T-helper 22 cell (primary cell): ENCODE measurements at regions not wholly inside any gene's neighbourhood (a gene's known extent, or its start where the extent isn't known, plus 50 kb on each side); places are given as distances from the start of the nearest gene placed in this dataset.

Experiments
- DNase-seq: peaks from one replicate; pipeline ENCODE4 v3.0.0-alpha.2; 2020; ENCODE audit warnings: low read depth

DNA sequence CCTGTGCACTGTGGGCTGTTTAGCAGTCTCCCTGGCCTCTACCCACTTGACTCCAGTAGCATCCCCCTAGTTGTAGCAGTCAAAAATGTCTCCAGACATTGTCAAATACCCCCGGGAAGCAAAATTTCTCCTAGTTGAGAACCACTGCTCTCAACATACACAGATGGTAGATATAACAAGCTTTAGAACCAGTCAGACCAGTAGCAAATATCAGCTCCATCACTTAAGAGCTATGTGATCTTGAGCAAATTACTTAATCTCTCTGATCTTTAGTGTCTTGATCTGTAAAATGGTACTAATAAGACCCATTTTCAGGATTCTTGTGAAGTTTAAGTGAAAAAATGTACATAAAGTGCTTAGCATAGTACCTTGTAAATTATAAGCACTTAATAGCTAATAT, 96.2 kb downstream of the DUSP6 start:
- DNase-seq = no peak

DNA sequence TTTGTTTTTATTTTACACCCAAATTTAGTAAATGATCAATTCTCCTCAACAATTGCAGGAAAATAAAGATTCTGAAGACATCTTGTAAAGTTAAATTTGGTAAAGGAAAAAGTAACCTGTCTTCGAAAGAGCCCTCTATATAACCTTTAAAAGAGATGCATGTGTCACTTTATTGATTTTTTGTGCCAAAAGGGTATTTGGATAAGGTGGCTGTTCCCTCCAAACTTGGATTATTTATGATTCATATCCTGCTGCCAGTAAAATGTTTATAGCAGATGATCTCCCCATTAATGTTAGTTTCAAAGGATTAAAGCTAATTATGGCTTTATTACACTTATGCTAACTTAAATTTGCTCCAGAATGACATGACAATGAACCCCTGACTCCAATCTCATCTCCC, 98.8 kb downstream of the DUSP6 start:
- DNase-seq = no peak

DNA sequence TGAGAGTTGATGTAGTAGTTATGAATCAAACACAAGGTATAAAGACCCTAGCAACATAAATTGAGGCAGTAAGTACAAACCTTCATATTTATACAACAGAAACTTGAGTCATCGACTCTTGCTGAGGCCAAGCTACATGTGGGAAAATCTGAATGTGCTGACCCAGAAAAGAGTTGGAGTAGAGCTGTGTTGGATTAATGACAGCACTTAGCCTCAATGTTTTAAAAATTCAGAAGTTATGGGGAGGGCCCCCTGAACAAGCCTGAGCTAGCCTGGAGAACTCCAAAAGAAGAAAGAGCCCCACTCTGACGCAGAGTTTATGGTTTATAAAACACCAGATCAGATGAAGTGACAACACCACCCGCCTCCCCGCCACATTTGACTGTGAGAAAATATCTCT, 100.0 kb downstream of the DUSP6 start:
- DNase-seq = no peak

DNA sequence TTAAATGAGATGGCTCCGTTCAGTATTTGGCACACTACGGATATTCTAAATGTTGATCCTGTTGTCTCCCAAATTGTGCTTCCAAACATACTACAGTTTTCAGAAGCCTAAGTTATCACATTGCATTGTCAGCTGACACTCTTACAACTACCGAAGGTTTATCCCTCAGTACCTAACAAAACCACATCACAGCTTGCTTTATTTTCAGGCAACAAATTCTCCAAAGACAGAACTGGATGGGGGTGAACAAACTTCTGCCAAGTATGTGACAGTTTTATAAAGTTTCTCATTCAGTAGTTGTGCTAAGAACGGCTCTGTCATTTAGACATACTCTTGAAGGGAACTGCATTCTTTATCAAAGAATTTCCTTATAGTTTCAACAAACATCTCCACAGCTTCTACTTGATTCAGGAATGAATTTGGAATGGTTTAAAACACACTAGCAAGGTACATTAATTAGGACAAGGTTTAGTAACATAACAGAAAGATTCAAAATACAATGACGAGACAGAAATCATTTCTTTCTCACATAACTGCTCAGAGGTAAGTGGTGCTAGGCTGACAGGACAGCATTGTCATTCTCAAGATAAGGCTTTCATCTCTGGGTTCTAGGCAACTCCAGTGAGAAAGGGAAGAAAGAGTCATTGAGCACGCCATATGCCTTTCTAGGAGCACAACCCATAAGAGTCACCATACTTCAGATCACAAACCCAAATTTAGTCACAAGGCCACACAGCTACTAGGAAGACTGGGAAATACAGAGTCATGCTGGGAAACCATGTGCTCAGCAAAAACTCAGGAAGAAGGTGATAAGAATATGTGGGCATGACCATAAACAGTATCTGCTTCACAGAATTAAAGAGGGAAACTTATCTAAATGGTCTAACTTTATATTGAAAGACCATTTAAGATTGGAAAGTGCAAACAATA, 100.7 kb downstream of the DUSP6 start:
- no peak for DNase-seq

DNA sequence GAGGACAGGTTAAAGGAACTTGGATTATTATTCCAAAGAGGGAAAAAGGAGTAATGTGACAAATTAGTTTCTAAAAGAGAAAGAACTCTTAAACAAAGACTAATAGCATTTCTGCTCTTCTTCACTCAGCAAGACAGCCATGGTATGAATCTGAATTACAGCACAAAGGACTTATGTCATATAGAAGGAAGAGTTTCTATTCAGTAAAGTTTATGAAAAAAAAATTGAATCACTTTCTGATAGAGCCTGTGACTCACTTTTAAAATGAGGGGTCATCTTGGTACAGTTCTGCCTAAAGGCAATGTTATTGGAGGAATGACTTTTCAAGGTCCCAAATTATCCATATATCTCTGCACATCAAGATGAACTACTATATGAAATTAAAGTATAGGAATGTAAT, 101.7 kb downstream of the DUSP6 start:
- no peak for DNase-seq

DNA sequence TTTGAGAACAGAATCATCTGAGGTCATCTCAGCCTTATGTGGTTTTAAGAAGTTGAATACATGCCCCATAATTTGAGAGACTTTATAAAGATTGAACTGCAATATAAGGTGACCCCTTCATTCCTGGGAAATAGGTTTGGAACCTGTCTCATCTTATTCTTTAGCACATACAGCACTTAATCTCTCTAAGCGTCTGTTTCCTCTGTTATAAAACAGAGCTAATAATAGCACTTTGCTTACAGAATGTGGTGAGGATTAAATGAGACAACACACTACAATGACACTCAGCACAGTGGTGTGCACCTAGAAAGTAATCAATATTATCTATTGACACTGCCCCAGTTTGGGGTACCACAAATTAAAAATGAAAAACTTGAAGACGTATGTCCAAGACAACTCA, 102.1 kb downstream of the DUSP6 start:
- no peak for DNase-seq

DNA sequence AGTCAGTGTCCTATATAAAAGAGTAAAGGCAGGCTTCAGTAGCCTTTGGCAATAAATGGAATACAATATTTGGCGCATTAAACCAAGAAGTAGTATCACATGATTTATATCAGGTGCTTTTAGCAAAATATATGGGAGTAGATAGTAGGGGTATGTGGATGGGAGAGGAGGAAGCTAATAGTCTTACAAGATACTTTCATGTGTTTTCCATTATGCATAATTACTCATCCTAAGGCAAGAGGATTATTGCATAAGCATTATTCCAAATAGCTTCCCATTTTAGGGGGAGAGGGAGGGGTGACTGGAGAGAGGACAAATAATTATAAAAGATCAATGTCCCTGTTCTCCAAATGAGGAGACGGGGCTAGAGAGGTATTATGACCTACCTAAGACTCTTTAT, 104.3 kb downstream of the DUSP6 start:
- no peak for DNase-seq

DNA sequence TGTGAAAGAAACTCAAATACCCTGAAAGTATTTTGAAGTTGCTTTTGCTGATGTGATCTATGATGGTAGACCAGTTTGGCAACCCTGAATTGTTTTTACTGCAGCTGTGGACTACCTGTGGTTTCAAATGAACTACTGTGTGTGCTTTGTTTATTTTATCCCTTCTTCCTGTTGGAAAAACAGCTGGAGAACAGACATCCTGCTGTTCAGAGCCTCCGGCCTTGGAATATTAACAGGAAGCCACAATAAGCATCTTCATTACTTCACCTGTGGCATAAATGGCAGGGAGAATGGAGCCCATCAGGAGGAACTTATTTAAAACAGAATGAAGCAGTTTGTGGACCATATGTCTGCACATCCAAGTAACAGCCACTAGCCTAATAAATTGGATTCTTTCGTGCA, 104.8 kb downstream of the DUSP6 start:
- no peak for DNase-seq

DNA sequence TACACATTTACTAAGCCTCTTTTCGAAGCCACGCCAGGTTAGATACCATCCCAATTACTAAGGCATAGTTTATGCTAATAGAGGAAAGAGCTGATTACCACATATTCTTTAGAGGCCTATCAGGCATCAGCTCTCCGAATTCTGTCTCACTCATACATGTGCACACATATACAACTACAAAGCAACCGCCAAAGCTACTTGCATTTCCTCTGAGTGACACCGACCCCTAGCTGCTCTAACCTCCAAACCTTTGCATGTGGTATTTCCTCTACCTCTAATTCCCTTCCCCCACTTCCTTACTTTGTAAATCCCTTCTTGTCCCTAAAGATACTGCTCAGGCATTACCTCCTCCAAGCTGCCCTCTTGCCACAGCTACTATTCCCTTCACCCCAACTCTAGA, 107.2 kb downstream of the DUSP6 start:
- DNase-seq = peak; percentile 31

DNA sequence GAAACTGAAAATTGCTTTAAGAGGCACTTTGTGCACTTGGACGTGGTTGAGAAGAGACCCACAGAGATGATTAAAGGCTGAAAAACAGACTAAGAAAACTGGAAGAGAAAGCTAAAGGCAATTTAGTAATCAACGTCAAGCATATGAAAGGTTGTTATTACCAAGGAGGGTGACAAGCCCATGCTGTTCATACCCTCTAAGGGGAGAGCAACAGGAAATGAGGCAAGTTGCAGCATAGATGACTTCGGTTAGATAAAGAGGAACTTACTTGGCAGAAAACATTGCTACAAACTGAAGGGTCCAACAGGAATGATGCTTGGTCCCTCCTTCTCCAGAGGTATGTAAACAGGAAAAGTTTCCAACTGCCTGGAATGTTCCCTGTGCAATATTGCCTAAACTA, 107.8 kb downstream of the DUSP6 start:
- DNase-seq = no peak

DNA sequence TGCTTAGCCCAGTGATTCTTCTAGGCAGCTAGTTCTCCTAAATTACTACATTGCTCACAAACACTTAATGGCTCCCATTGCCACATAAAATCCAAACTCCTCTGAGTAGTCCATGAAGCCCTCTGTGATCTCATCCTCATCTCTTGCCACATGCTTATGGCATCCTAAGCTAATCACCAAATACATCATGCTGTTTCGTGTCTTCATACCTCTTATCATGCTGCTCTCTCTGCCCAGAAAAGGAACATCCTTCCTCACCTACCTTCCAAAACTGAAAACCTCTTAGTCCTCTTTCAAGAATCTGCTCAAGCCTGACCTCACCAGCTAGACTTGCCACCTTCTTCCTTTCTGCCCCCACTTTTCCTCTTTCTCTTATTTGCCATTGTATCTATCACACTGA, 108.5 kb downstream of the DUSP6 start:
- DNase-seq = no peak

DNA sequence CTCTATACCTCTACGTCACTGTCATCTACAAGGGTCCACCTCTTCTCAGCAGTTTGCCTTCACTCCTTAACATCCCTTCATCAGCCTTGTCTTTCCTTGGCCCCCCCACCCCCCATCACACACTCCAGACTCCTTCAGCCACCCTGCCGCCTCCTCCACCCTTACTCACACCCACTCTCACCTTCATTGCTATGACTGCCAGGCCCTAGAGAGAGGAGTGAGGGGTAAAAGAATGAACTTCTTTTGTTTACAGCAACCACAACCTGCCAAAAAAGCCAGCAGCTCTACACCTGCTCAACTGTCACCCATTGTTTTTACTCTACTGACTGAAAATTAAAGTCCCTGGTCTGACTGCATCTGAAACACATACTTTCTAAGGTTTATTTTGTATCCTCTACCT, 112.8 kb downstream of the DUSP6 start:
- DNase-seq = no peak

DNA sequence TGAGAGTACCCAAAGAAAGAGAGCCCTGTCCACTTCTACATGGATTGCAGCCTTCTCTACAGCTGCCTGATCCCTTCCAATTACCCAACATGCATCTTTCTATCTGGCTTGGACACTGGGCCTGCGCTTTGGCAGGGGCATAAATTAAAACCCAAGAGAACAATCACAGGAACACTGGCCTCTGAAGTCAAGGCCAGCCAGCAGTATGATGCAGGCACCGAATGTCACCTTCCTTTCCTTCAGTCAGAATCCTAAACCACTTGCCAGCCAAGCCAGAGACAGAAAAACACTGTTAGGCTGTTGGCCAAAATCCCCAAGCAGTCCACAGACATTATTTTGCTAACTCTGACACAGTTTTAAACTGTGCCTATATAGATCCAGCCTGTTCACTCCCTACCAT, 113.7 kb downstream of the DUSP6 start:
- DNase-seq = no peak

DNA sequence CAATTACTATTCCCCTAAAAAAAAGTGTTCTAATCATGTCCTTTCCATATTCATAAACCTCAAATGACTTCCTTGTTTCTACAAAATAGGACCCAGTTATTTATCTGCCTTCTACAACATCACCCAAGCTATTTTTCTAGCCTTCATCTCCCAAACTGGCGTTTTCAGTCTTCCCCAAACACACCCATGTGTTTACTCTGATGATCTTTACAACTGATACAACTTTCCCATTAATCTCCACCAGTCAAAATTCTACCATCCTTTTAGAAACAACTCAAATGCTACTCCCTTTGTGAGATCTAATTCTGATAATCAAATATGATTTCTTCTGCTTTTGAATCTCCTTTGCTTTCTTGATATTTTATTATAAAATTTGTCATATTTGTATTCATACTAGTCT, 114.5 kb downstream of the DUSP6 start:
- DNase-seq = no peak

DNA sequence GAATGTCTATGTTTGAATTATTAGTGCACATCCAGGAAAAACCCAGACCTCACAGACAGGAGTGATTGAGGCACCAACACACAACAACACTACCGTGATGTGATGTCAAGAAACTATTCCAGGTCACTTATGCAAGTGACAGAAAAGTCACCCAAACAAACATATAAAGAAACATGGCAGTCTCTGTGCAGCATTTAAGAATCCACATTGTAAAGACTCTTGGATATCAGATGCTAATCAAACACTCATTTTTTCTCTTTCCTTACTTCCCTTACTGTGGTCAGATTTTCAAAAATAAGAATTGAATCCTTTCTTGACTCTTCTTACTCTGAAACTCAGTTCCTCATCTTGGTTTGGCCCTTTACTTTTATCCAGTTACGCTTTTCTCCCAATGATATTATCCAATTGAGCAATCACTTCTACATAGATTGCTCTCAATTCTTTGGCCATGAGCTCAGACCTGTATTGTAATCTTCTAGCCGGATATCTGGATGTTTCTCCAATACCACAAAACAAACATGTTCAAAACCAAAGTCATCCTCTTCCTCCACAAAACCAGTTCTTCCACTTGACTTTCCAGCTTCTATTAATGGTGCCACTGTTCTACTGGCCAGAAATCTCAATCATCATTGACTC, 115.4 kb downstream of the DUSP6 start:
- DNase-seq = no peak

DNA sequence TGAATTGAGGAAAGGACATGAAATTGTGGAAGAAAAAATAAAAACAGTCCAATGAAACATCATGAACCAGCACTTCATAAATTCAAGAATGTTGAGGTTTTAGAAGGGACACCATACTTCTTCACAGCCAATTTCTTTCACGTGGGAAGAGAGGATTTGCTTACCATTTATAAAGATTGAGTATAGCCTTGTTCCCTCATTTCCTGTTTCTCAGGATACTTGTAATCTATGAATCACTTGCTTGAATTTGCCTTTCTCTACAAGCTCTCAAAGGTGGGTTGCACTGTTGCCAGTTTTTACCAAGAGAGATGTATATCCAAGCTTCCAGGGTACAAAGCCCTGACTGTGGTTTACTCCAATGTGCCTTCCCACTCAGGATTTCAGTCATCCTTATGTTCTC, 116.1 kb downstream of the DUSP6 start:
- DNase-seq = no peak

DNA sequence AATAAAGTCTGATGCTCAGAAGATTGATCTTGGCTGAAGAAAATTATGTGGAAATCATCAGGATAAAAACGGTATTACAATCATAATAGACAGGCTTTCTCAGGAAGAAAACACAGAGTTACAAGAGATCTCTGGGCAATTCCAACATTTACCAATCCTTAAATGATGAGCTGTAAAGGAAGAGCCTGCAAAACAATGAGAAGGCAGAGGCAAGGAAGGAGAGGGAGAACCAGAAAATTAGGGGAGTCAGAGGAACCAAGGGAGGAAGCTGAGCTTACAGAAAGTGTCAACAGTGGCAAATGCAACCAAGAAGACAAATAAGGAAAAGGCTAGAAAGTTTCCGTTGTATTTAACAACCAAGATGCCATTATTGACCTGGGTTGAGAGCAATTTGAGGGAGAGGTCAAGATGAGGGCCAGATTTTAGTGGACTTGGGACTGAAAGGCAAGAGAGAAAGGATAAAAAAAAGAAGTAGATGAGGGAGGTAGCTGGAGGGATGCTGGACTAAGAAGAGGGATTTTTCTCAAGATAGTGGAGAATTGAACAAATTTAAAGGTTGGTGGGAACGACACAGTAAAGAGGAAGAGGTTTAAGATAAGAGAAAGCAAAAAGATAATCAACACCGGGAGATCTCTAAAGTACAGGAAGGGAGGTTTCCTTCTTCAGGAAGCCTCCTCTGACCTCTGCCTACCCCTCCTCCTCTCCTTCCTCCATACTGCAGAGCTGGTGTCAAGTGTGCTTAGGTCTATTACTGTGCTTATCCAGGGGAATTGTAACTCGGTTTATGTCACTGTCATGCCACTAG, 116.9 kb downstream of the DUSP6 start:
- DNase-seq = no peak

DNA sequence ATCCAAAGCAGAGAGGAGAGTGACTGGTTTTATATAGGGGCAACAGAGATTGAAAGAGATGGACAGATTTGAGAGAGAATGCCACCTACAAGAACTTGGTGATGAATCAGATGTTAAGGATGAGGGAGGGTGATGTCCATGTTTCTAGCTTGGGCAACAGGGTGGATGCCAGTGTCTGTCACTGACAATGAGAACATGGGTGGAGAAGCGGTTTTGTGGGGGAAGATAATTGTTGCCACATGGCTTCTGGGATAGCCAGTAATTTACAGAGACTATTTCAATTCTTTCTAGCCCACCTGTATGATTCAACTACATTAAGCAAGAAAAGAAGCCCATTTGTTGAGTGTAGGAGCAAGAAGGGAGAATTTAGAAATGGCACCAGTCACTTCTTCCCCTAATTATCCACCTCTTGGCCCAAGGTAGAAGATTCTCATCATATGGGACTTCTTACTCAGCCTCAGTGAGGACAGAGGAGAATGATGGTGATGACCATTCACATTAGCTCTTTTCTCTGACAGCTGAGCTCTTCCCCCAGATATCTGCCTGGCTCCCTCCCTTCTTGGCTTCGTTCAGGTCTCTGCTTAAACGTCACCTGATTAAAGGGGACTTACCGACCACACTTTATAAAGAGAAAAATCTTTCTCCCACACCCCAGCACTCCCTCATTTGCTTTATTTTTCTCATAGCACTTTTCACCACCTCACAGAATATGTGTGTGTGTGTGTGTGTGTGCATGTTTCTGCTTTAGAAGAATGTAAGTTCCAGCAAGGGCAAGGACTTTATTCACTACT, 117.8 kb downstream of the DUSP6 start:
- no peak for DNase-seq

DNA sequence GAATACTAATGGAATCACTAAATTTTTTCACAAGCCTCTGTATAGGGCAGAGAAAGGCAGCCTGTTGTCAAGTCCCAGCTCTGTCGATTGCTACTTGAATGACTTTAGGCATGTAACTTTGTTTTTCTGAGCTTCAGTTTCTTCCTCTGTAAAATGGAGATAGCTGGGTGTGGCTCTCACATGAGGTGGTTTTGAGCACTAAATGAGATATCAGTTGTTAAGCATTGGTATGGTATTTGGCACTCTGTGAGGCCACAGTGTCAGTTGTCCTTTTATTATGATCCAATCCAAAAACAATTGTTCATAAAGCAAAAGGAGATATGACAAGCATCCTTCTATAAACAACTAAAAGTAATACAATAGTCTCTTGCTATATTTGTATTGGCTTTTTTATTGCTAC, 120.6 kb downstream of the DUSP6 start:
- DNase-seq = no peak

DNA sequence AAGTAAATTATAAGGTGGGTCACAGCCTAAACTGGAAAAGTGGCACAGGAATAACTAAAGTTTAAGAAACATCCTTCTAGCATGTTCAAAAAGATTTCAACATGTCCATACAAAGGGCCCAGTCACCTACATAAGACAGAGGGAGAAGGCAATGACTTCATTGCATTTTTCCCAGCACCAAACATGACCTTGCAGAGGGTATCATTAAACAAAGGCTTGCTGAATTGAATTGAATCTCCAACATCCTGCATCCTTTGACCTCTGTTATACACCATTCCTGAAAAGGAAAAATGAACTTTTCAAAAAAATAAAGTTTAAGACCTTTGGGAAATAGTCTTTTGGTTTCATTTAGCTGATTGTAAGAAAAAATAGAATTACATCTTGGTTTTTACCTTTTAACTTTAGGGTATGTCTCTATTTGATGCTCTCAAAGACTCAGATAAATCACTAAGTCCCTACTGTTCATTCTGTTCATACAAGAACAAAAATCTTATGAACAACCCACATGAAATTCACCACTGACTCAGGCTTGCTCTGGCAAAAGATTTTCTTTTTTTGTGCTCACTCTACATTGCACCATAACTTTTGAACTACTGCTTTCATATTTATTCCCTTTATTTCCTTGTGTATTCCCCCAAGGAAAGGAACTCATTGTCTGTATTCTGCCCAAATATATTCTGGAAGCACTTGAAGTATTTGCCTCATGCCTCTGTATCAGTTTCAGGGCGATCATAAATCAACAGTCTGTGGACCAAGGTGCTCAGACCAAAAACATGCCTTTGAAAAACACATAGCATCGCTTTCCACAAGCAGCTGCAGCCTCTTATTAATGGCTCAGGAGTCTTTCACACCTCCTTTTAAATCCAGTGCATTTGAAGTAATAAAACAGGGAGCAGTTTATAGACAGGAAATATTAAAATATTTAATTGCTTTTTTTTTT, 121.7 kb downstream of the DUSP6 start:
- no peak for DNase-seq

DNA sequence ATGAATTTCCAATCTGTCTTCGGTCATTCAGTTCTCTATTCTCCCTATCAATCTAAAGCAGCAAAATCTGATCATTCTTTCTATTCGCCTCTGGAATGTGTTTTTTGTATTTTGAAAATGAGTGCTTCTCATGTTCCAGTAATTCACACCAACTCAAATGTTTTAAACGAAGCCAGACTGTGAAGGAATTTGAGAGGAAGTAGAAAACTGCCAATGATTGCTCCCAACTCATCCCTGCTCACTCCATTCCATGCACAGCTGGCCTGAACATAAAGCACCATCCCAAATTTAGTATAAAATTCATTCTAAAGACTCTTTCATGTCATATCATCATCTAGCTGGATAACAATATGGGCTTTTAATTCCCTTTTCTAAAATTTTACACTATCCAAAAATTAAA, 123.8 kb downstream of the DUSP6 start:
- no peak for DNase-seq
